ENCODE measurements at regions not wholly inside any gene's neighbourhood (a gene's known extent, or its start where the extent isn't known, plus 50 kb on each side); places are given as distances from the start of the nearest gene placed in this dataset.
"Not testable (repeated sequence)": the region's sequence is repeated elsewhere in the genome, so short reads cannot be mapped to it uniquely, and the experiment has no call there.

- Mint-ChIP-seq H3K4me1 (no peaks in the 10 kb centered on the region), H3K27ac (no peak overlapping the region), H3K27me3 (no peaks in the 10 kb centered on the region), H3K4me3 (no peak overlapping the region), H3K9me3 (no peaks in the 10 kb centered on the region), H3K36me3 (no peaks in the 10 kb centered on the region)
- ATAC-seq, result no peak
Observed at GRCh38 chrX:112961981-112962380, 121.3 kb upstream of the AMOT start.

GRCh38 chrX:112947981-112948615, 107.5 kb upstream of the AMOT start:
- Mint-ChIP-seq H3K4me1 (no peaks in the 10 kb centered on the region), H3K4me3 (no peak overlapping the region), H3K27ac (no peak overlapping the region), H3K9me3 (no peaks in the 10 kb centered on the region), H3K27me3 (no peaks in the 10 kb centered on the region), H3K36me3 (no peaks in the 10 kb centered on the region)
- ATAC-seq, result no peak

- Mint-ChIP-seq H3K27ac (no peak overlapping the region), H3K36me3 (no peaks in the 10 kb centered on the region)
Observed at GRCh38 chrX:112946227-112946626, 105.6 kb upstream of the AMOT start.

GRCh38 chrX:112945826-112946225, 105.2 kb upstream of the AMOT start:
- Mint-ChIP-seq H3K4me3 (no peak overlapping the region), H3K4me1 (no peaks in the 10 kb centered on the region), H3K27me3 (no peaks in the 10 kb centered on the region), H3K27ac (no peak overlapping the region), H3K36me3 (no peaks in the 10 kb centered on the region), H3K9me3 (no peaks in the 10 kb centered on the region)
- ATAC-seq, result no peak

More at GRCh38 chrX:112946227-112946626, 105.6 kb upstream of the AMOT start:
- H3K4me1 Mint-ChIP-seq, result no peaks in the 10 kb centered on the region
- ATAC-seq, result no peak
- H3K4me3 Mint-ChIP-seq, result no peak overlapping the region
- H3K9me3 Mint-ChIP-seq, result no peaks in the 10 kb centered on the region
- no peaks in the 10 kb centered on the region for H3K27me3 Mint-ChIP-seq

- Mint-ChIP-seq H3K4me1 (no peaks in the 10 kb centered on the region), H3K9me3 (no peaks in the 10 kb centered on the region), H3K4me3 (no peak overlapping the region), H3K27me3 (no peaks in the 10 kb centered on the region), H3K27ac (no peak overlapping the region), H3K36me3 (no peaks in the 10 kb centered on the region)
- no peak for ATAC-seq
Observed at GRCh38 chrX:112941209-112941837, 100.7 kb upstream of the AMOT start.

GRCh38 chrX:112935029-112935428, 94.4 kb upstream of the AMOT start:
- ATAC-seq, result no peak
- H3K4me3 Mint-ChIP-seq, result no peak overlapping the region
- no peak overlapping the region for H3K27ac Mint-ChIP-seq
- no peaks in the 10 kb centered on the region for H3K4me1 Mint-ChIP-seq
- no peaks in the 10 kb centered on the region for H3K36me3 Mint-ChIP-seq
- H3K27me3 Mint-ChIP-seq, result no peaks in the 10 kb centered on the region
- no peaks in the 10 kb centered on the region for H3K9me3 Mint-ChIP-seq

- no peak overlapping the region for H3K4me3 Mint-ChIP-seq
- H3K9me3 Mint-ChIP-seq, result no peaks in the 10 kb centered on the region
- H3K27me3 Mint-ChIP-seq, result no peaks in the 10 kb centered on the region
- H3K4me1 Mint-ChIP-seq, result no peaks in the 10 kb centered on the region
- no peak for ATAC-seq
- no peak overlapping the region for H3K27ac Mint-ChIP-seq
- no peaks in the 10 kb centered on the region for H3K36me3 Mint-ChIP-seq
Observed at GRCh38 chrX:112931900-112932299, 91.3 kb upstream of the AMOT start.

GRCh38 chrX:112931478-112931877, 90.8 kb upstream of the AMOT start:
- H3K27ac Mint-ChIP-seq, result no peak overlapping the region
- no peaks in the 10 kb centered on the region for H3K4me1 Mint-ChIP-seq
- no peak overlapping the region for H3K4me3 Mint-ChIP-seq
- ATAC-seq, result no peak
- no peaks in the 10 kb centered on the region for H3K27me3 Mint-ChIP-seq
- no peaks in the 10 kb centered on the region for H3K9me3 Mint-ChIP-seq
- no peaks in the 10 kb centered on the region for H3K36me3 Mint-ChIP-seq

GRCh38 chrX:112923381-112923780, 82.8 kb upstream of the AMOT start:
- not testable (repeated sequence) for H3K27ac Mint-ChIP-seq, ATAC-seq, H3K27me3 Mint-ChIP-seq, H3K9me3 Mint-ChIP-seq, H3K36me3 Mint-ChIP-seq, H3K4me1 Mint-ChIP-seq, H3K4me3 Mint-ChIP-seq

GRCh38 chrX:112913807-112914206, 73.2 kb upstream of the AMOT start:
- no peak for ATAC-seq
- Mint-ChIP-seq H3K4me1 (no peaks in the 10 kb centered on the region), H3K9me3 (no peaks in the 10 kb centered on the region), H3K27ac (no peak overlapping the region), H3K27me3 (no peaks in the 10 kb centered on the region), H3K4me3 (no peak overlapping the region), H3K36me3 (no peaks in the 10 kb centered on the region)

GRCh38 chrX:112910418-112910817, 69.8 kb upstream of the AMOT start:
- H3K4me1 Mint-ChIP-seq, result no peaks in the 10 kb centered on the region
- no peaks in the 10 kb centered on the region for H3K36me3 Mint-ChIP-seq
- no peak overlapping the region for H3K27ac Mint-ChIP-seq
- no peaks in the 10 kb centered on the region for H3K9me3 Mint-ChIP-seq
- ATAC-seq, result no peak
- no peaks in the 10 kb centered on the region for H3K27me3 Mint-ChIP-seq
- no peak overlapping the region for H3K4me3 Mint-ChIP-seq

GRCh38 chrX:112901869-112902725, 61.5 kb upstream of the AMOT start:
- ATAC-seq, result no peak
- no peak overlapping the region for H3K4me3 Mint-ChIP-seq
- H3K27ac Mint-ChIP-seq, result no peak overlapping the region
- no peaks in the 10 kb centered on the region for H3K9me3 Mint-ChIP-seq
- H3K27me3 Mint-ChIP-seq, result no peaks in the 10 kb centered on the region
- no peaks in the 10 kb centered on the region for H3K36me3 Mint-ChIP-seq
- H3K4me1 Mint-ChIP-seq, result no peaks in the 10 kb centered on the region

GRCh38 chrX:112896051-112896450, 55.4 kb upstream of the AMOT start:
- H3K27me3 Mint-ChIP-seq, result no peaks in the 10 kb centered on the region
- ATAC-seq, result no peak
- no peaks in the 10 kb centered on the region for H3K4me1 Mint-ChIP-seq
- no peaks in the 10 kb centered on the region for H3K36me3 Mint-ChIP-seq
- no peak overlapping the region for H3K4me3 Mint-ChIP-seq
- no peak overlapping the region for H3K27ac Mint-ChIP-seq
- H3K9me3 Mint-ChIP-seq, result no peaks in the 10 kb centered on the region
